ENCODE measurements at regions not wholly inside any gene's neighbourhood (a gene's known extent, or its start where the extent isn't known, plus 50 kb on each side); places are given as distances from the start of the nearest gene placed in this dataset.
"Not testable (repeated sequence)": the region's sequence is repeated elsewhere in the genome, so short reads cannot be mapped to it uniquely, and the experiment has no call there.

GRCh38 chr2:200102971-200103370 lies 147.6 kb downstream of the MAIP1 start:
- no peaks in the 10 kb centered on the region for H3K4me1 Mint-ChIP-seq
- no peak overlapping the region for H3K4me3 Mint-ChIP-seq
- H3K9me3 Mint-ChIP-seq, result no peaks in the 10 kb centered on the region
- H3K27ac Mint-ChIP-seq, result no peak overlapping the region
- H3K27me3 Mint-ChIP-seq, result peaks cover 24% of the 10 kb centered on the region
- H3K36me3 Mint-ChIP-seq (ENCODE audit: low read depth), result no peaks in the 10 kb centered on the region
- ATAC-seq (replicated peaks), result no peak

- Mint-ChIP-seq H3K36me3 (ENCODE audit: low read depth) (no peaks in the 10 kb centered on the region), H3K9me3 (no peaks in the 10 kb centered on the region), H3K27me3 (peaks cover 28% of the 10 kb centered on the region), H3K27ac (no peak overlapping the region), H3K4me3 (no peak overlapping the region), H3K4me1 (no peaks in the 10 kb centered on the region)
- ATAC-seq (replicated peaks), result no peak
Measured at GRCh38 chr2:200104015-200104414, 148.6 kb downstream of the MAIP1 start.

DNA sequence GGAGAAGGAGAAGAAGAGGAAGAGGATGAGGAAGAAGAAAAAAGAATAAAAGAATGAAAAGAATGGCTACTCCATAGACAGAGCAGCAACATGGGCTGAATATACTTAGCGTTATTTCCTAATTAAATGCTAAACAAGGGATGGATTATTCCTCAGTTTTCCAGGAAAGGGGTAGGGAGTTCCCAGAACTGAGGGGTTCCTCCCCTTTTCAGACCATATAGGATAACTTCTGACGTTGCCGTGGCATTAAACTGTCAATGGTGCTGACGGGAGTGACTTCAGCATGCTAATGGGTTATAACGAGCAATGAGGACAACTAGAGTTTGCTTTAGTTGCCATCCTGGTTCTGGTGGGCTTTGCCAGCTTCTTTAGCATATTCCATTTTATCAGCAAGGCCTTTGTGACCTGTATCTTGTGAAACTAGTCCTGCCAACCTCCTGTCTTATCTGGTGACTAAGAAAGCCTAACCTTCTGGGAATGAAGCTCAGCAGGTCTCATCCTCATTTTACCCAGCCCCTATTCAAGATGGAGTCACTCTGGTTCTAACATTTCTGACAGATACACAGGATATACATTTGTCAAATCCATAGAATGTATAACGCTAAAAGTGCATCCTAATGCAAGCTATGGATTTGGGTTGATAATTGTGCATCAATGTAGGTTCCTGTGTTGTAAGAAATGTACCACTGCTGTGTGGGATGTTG lies 152.3 kb downstream of the MAIP1 start:
- peaks cover 22% of the 10 kb centered on the region for H3K27me3 Mint-ChIP-seq
- no peak overlapping the region for H3K27ac Mint-ChIP-seq
- H3K9me3 Mint-ChIP-seq, result no peaks in the 10 kb centered on the region
- no peak for ATAC-seq (replicated peaks)
- no peaks in the 10 kb centered on the region for H3K4me1 Mint-ChIP-seq
- no peak overlapping the region for H3K4me3 Mint-ChIP-seq
- no peaks in the 10 kb centered on the region for H3K36me3 Mint-ChIP-seq (ENCODE audit: low read depth)

DNA sequence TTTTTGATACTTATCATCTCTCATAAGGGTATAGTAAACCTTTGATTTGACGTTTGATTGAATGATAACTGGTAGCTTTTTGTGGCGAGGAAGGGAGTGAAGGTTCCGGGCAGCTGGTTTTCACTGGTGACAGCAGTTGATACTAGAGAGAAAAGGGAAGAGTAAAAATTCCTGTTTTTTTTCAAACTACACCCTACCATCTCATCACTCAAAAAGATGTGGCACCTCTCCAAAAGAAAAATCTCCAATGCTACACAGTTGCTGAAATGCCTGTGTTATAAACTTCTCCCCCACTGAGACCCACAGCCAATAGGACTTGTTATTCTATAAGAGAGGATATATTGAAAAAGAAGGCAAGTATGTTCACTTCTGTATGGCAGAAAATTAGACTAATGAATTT lies 154.0 kb downstream of the MAIP1 start:
- no peak overlapping the region for H3K27ac Mint-ChIP-seq
- no peak for ATAC-seq (replicated peaks)
- H3K4me1 Mint-ChIP-seq, result no peaks in the 10 kb centered on the region
- no peak overlapping the region for H3K4me3 Mint-ChIP-seq
- no peaks in the 10 kb centered on the region for H3K36me3 Mint-ChIP-seq (ENCODE audit: low read depth)
- no peaks in the 10 kb centered on the region for H3K9me3 Mint-ChIP-seq
- peaks cover 12% of the 10 kb centered on the region for H3K27me3 Mint-ChIP-seq

GRCh38 chr2:200110381-200110780 lies 155.0 kb downstream of the MAIP1 start:
- Mint-ChIP-seq H3K4me1 (no peaks in the 10 kb centered on the region), H3K4me3 (no peak overlapping the region), H3K36me3 (ENCODE audit: low read depth) (no peaks in the 10 kb centered on the region), H3K27me3 (peaks cover 12% of the 10 kb centered on the region), H3K9me3 (no peaks in the 10 kb centered on the region), H3K27ac (no peak overlapping the region)
- no peak for ATAC-seq (replicated peaks)

DNA sequence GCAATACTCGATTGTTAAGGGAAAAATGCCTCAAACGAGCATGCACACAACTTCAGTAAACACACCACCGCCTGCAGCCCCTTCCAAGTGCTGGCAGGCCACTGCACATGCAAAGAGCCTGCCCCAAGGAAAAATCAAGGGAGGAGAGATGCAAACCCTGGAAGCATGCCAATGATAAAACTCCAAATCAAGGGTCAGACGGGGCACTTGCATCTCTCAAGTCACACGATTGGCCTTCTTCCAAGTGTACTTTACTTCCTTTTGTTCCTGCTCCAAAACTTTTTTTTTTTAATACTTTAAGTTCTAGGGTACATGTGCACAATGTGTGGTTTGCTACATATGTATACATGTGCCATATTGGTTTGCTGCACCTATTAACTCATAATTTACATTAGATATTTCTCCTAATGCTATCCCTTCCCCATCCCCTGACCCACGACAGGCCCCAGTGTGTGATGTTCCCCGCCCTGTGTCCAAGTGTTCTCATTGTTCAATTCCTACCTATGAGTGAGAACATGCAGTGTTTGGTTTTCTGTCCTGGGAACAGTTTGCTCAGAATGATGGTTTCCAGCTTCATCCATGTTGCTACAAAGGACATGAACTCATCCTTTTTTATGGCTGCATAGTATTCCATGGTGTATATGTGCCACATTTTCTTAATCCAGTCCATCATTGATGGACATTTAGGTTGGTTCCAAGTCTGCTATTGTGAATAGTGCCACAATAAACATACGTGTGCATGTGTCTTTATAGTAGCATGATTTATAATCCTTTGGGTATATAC lies 157.8 kb downstream of the MAIP1 start:
- H3K9me3 Mint-ChIP-seq; H3K27ac Mint-ChIP-seq; H3K36me3 Mint-ChIP-seq (ENCODE audit: low read depth); ATAC-seq (replicated peaks); H3K4me3 Mint-ChIP-seq; H3K4me1 Mint-ChIP-seq: not testable (repeated sequence)
- H3K27me3 Mint-ChIP-seq, result peaks cover 15% of the 10 kb centered on the region

GRCh38 chr2:200119236-200119635 lies 163.9 kb downstream of the MAIP1 start:
- H3K27me3 Mint-ChIP-seq, result peaks cover 18% of the 10 kb centered on the region
- peaks cover 3% of the 10 kb centered on the region for H3K9me3 Mint-ChIP-seq
- ATAC-seq (replicated peaks), result no peak
- no peaks in the 10 kb centered on the region for H3K4me1 Mint-ChIP-seq
- H3K27ac Mint-ChIP-seq, result no peak overlapping the region
- no peaks in the 10 kb centered on the region for H3K36me3 Mint-ChIP-seq (ENCODE audit: low read depth)
- H3K4me3 Mint-ChIP-seq, result no peak overlapping the region

GRCh38 chr2:200121931-200122330 lies 166.5 kb downstream of the MAIP1 start:
- no peak for ATAC-seq (replicated peaks)
- Mint-ChIP-seq H3K9me3 (peaks cover 3% of the 10 kb centered on the region), H3K27me3 (peaks cover 15% of the 10 kb centered on the region), H3K4me1 (no peaks in the 10 kb centered on the region), H3K4me3 (no peak overlapping the region), H3K27ac (no peak overlapping the region), H3K36me3 (ENCODE audit: low read depth) (no peaks in the 10 kb centered on the region)

GRCh38 chr2:200122683-200123082 lies 167.3 kb downstream of the MAIP1 start:
- H3K36me3 Mint-ChIP-seq (ENCODE audit: low read depth), result no peaks in the 10 kb centered on the region
- ATAC-seq (replicated peaks), result no peak
- H3K27me3 Mint-ChIP-seq, result peaks cover 19% of the 10 kb centered on the region
- H3K4me3 Mint-ChIP-seq, result no peak overlapping the region
- H3K9me3 Mint-ChIP-seq, result peaks cover 3% of the 10 kb centered on the region
- H3K27ac Mint-ChIP-seq, result no peak overlapping the region
- H3K4me1 Mint-ChIP-seq, result no peaks in the 10 kb centered on the region

DNA sequence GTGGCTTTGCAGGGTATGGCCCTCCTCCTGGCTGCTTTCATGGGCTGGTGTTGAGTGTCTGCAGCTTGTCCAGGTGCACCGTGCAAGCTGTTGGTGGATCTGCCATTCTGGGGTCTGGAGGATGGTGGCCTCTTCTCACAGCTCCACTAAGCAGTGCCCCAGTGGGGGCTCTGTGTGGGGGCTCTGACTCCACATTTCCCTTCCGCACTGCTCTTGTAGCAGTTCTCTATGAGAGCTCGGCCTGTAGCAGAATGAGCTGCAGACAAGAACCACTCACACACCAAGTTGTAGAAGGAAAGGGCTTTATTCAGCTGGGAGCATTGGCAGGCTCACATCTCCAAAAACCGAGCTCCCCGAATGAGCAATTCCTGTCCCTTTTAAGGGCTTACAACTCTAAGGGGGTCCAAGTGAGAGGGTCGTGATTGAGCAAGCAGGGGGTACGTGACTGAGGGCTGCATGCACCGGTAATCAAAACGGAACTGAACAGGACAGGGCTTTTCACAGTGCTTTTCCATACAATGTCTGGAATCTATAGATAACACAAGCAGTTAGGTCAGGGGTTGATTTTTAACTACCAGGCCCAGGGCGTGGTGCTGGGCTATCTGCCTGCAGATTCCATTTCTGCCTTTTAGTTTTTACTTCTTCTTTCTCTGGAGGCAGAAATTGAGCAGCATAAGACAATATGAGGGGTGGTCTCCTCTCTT lies 169.4 kb downstream of the MAIP1 start:
- not testable (repeated sequence) for H3K27ac Mint-ChIP-seq; H3K4me1 Mint-ChIP-seq; H3K9me3 Mint-ChIP-seq; H3K36me3 Mint-ChIP-seq (ENCODE audit: low read depth); ATAC-seq (replicated peaks); H3K4me3 Mint-ChIP-seq
- peaks cover 14% of the 10 kb centered on the region for H3K27me3 Mint-ChIP-seq

GRCh38 chr2:200125444-200126284 lies 170.3 kb downstream of the MAIP1 start:
- Mint-ChIP-seq H3K36me3 (ENCODE audit: low read depth) (no peaks in the 10 kb centered on the region), H3K4me3 (no peak overlapping the region), H3K27ac (no peak overlapping the region), H3K4me1 (no peaks in the 10 kb centered on the region), H3K9me3 (peaks cover 3% of the 10 kb centered on the region), H3K27me3 (peaks cover 11% of the 10 kb centered on the region)
- no peak for ATAC-seq (replicated peaks)

- ATAC-seq (replicated peaks); H3K9me3 Mint-ChIP-seq; H3K4me1 Mint-ChIP-seq; H3K4me3 Mint-ChIP-seq; H3K27ac Mint-ChIP-seq; H3K36me3 Mint-ChIP-seq (ENCODE audit: low read depth): not testable (repeated sequence)
- H3K27me3 Mint-ChIP-seq, result peaks cover 13% of the 10 kb centered on the region
Measured at GRCh38 chr2:200126285-200126670, 170.9 kb downstream of the MAIP1 start.

DNA sequence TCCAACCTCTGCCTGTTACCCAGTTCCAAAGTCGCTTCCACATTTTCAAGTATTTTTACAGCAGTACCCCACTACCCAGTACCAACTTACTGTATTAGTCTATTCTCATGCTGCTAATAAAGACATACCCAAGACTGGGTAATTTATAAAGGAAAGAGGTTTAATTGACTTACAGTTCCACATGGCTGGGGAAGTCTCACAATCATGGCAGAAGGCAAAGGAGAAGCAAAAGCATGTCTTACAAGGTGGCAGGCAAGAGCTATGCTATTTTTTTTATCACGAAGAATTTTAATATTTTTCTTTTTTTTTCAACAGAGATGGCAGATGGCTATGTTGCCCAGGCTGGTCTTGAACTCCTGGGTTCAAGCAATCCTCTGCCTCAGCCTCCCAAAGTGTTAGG lies 171.3 kb downstream of the MAIP1 start:
- ATAC-seq (replicated peaks); H3K4me3 Mint-ChIP-seq; H3K4me1 Mint-ChIP-seq; H3K9me3 Mint-ChIP-seq; H3K27ac Mint-ChIP-seq; H3K36me3 Mint-ChIP-seq (ENCODE audit: low read depth): not testable (repeated sequence)
- H3K27me3 Mint-ChIP-seq, result peaks cover 11% of the 10 kb centered on the region

GRCh38 chr2:200127848-200128247 lies 172.5 kb downstream of the MAIP1 start:
- Mint-ChIP-seq H3K36me3 (ENCODE audit: low read depth) (no peaks in the 10 kb centered on the region), H3K4me1 (no peaks in the 10 kb centered on the region), H3K9me3 (peaks cover 3% of the 10 kb centered on the region), H3K4me3 (no peak overlapping the region), H3K27me3 (peaks cover 8% of the 10 kb centered on the region), H3K27ac (no peak overlapping the region)
- no peak for ATAC-seq (replicated peaks)
